SK-N-SH (cell line): ENCODE measurements at regions not wholly inside any gene's neighbourhood (a gene's known extent, or its start where the extent isn't known, plus 50 kb on each side); places are given as distances from the start of the nearest gene placed in this dataset.
A peak's percentile ranks its signal among the peaks of the same experiment; 100 is the strongest.

Experiments
- CTCF ChIA-PET: fragments of 300-600, 350-600 bp; formaldehyde crosslinking; extraction: SDS; loops from one replicate; lab custom pipeline; 2021; lab: Yijun Ruan, JAX
- POLR2A ChIA-PET: fragments of 350-600 bp; sonication (Branson Sonifier 250); formaldehyde crosslinking; extraction: SDS; loops from one replicate; lab custom pipeline; 2020; ENCODE audit warnings: antibody characterized with exemption, inconsistent platforms; lab: Yijun Ruan, JAX
- DNase-seq: peaks from one replicate; pipeline ENCODE4 v3.0.0; 2012
- H2AFZ ChIP-seq: fragments of 200-600 bp; sonication (generic); 2 replicates; pipeline ENCODE4 v1.8.1; 2016; ENCODE audit warnings: antibody characterized with exemption, mild to moderate bottlenecking, low read depth
- H3F3A ChIP-seq: fragments of 200-600 bp; sonication (generic); replicated peaks from 2 replicates; pipeline ENCODE3; 2016; ENCODE audit warnings: antibody characterized with exemption, mild to moderate bottlenecking; ENCODE audit not compliant: insufficient read depth
- H3K27ac ChIP-seq, 2 experiments: fragments of 200-500 bp in 1 of 2; fragments of 200-600 bp in 1 of 2; sonication (Bioruptor generic) in 1 of 2; sonication (generic), shearing (Covaris generic) in 1 of 2; 2 replicates each; pipeline versions ENCODE4 v1.5.1 to v1.6.1; 2014 to 2016; ENCODE audit warnings: low read depth in 2 of 2, inconsistent platforms in 1 of 2, low read length in 1 of 2, mild to moderate bottlenecking in 1 of 2, mixed read lengths in 1 of 2
- H3K27me3 ChIP-seq: fragments of 200-600 bp; sonication (generic), shearing (Covaris generic); 2 replicates; pipeline ENCODE4 v1.6.1; 2016; ENCODE audit warnings: mixed run types; ENCODE audit not compliant: insufficient read depth
- H3K36me3 ChIP-seq, 2 experiments: fragments of 200-500 bp in 1 of 2; fragments of 200-600 bp in 1 of 2; sonication (Bioruptor generic) in 1 of 2; sonication (generic) in 1 of 2; replicated peaks in 1 of 2; 2 replicates each; pipeline versions ENCODE3 to v1.5.1; 2014 to 2016; ENCODE audit warnings: low read length in 1 of 2, mild to moderate bottlenecking in 1 of 2; ENCODE audit not compliant: insufficient read depth in 2 of 2, control insufficient read depth in 1 of 2
- H3K4me1 ChIP-seq, 2 experiments: fragments of 200-500 bp in 1 of 2; fragments of 200-600 bp in 1 of 2; sonication (Bioruptor generic) in 1 of 2; sonication (generic), shearing (Covaris generic) in 1 of 2; 2 replicates each; pipeline versions ENCODE4 v1.5.1 to v1.6.1; 2014 to 2016; ENCODE audit warnings: low read depth in 1 of 2, low read length in 1 of 2, mixed run types in 1 of 2; ENCODE audit not compliant: insufficient read depth in 2 of 2, control insufficient read depth in 1 of 2
- H3K4me2 ChIP-seq: fragments of 200-600 bp; sonication (generic), shearing (Covaris generic); 2 replicates; pipeline ENCODE4 v1.6.1; 2017; ENCODE audit warnings: mixed run types
- H3K4me3 ChIP-seq, 2 experiments: fragments of 200-500 bp in 1 of 2; fragments of 200-600 bp in 1 of 2; sonication (Bioruptor generic) in 1 of 2; sonication (generic), shearing (Covaris generic) in 1 of 2; 2 replicates each; pipeline versions ENCODE4 v1.5.1 to v1.8.1; 2014 to 2016; ENCODE audit warnings: low read depth in 2 of 2, inconsistent platforms in 1 of 2, low read length in 1 of 2, mild to moderate bottlenecking in 1 of 2, mixed read lengths in 1 of 2, moderate library complexity in 1 of 2
- H3K79me2 ChIP-seq: fragments of 200-600 bp; sonication (generic); 2 replicates; pipeline ENCODE4 v1.8.1; 2017; ENCODE audit warnings: mild to moderate bottlenecking; ENCODE audit not compliant: insufficient read depth
- H3K9ac ChIP-seq: fragments of 200-600 bp; sonication (generic); 2 replicates; pipeline ENCODE4 v1.6.1; 2017; ENCODE audit warnings: mixed run types
- H3K9me2 ChIP-seq: fragments of 200-600 bp; sonication (generic); 2 replicates; pipeline ENCODE4 v1.6.1; 2017; ENCODE audit warnings: mixed run types
- H3K9me3 ChIP-seq: fragments of 200-600 bp; sonication (generic); 2 replicates; pipeline ENCODE4 v1.6.1; 2017; ENCODE audit warnings: mixed run types, mild to moderate bottlenecking, moderate library complexity
- H4K20me1 ChIP-seq: fragments of 200-600 bp; sonication (generic); 2 replicates; pipeline ENCODE4 v1.6.1; 2017; ENCODE audit warnings: mild to moderate bottlenecking, mixed run types; ENCODE audit not compliant: insufficient read depth
- EZH2phosphoT487 ChIP-seq: fragments of 200-600 bp; sonication (generic); IDR thresholded peaks from 2 replicates; pipeline ENCODE4 v1.6.1; 2017; ENCODE audit warnings: low read depth, mixed run types, mild to moderate bottlenecking, antibody characterized with exemption, moderate library complexity, borderline replicate concordance
- FOXJ3 ChIP-seq: sonication (generic); formaldehyde crosslinking; IDR thresholded peaks from 2 replicates; pipeline ENCODE4 v1.5.1; 2020; ENCODE audit warnings: mild to moderate bottlenecking, missing genetic modification reagents
- GABPA ChIP-seq: IDR thresholded peaks from 2 replicates; pipeline ENCODE4 v1.4.0; 2012; ENCODE audit warnings: low read depth, mild to moderate bottlenecking
- JUND ChIP-seq: IDR thresholded peaks from 2 replicates; pipeline ENCODE4 v1.4.0; 2012
- MXI1 ChIP-seq: IDR thresholded peaks from 2 replicates; pipeline ENCODE4 v1.6.1; 2012; ENCODE audit warnings: mild to moderate bottlenecking, low read depth, low read length, improper control_type of control experiment
- NFIC ChIP-seq: IDR thresholded peaks from 2 replicates; pipeline ENCODE4 v1.4.0; 2012; ENCODE audit warnings: borderline replicate concordance
- POLR2AphosphoS5 ChIP-seq: IDR thresholded peaks from 2 replicates; pipeline ENCODE4 v1.6.1; 2012; ENCODE audit warnings: low read depth, low read length
- TCF12 ChIP-seq: IDR thresholded peaks from 2 replicates; pipeline ENCODE4 v1.4.0; 2012
- TEAD4 ChIP-seq: IDR thresholded peaks from 2 replicates; pipeline ENCODE4 v1.4.0; 2012; ENCODE audit warnings: mild to moderate bottlenecking, borderline replicate concordance; ENCODE audit not compliant: insufficient read depth
- WGBS: methylation state at CpG from one replicate; pipeline ENCODE4 v1.1.6; 2017; ENCODE audit warnings: low lambda C conversion rate; 5-methylcytosine and 5-hydroxymethylcytosine counted together
- TF ChIP-seq, protein P1 (sequence below): IDR thresholded peaks from 2 replicates; pipeline ENCODE4 v1.4.0; 2012; ENCODE audit warnings: low read depth, borderline replicate concordance

DNA sequence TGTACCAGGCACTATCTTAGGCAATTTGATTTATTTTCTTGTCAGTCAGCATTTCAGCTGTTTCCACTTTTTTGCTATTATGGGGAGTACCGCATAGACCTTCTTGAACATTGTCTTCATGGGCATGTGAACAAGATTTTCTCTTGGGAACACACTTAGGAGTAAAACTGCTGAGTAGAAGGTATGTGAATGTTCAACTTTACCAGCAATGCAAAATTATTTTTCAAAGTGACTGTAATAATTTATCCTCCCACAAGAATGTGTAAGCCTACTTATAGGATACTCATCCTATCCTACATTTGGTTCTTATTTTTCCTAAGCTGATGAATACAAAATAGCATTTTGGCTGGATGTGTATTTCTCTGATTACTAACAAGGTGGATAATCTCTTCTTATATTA lies 132.0 kb upstream of the NAV2 start (continued):
- TF ChIP-seq TCF12, result no peak
- TF ChIP-seq MXI1, result no peak
- TF ChIP-seq TEAD4, result no peak
- TF ChIP-seq POLR2AphosphoS5, result no peak
- no peak for TF ChIP-seq EZH2phosphoT487

DNA sequence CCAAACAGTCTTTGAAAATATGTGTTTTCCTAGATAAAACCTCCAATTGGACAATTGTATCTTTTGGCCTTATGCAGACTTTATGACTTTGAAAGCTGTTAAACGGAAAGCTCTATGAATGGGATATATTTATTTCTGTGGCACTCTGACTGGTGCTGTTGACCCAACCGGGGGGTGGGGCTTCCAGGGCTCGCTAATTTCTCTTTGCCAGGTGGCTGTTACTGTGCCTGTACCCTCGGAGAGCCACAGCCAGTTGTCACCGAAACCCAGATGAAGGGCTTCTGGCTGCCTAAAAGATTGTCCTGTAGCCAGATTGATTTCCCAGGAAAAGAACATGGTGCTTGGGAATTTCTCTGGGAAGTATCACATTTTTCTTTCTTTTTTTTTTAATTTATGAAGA lies 132.7 kb upstream of the NAV2 start:
- Histone ChIP-seq H2AFZ (no peak overlapping the region), H3K4me3 (no peak overlapping the region), H3K27ac (no peak overlapping the region), H3F3A (no peaks in the 10 kb centered on the region), H3K4me1 (peaks cover 15 to 38% of the 10 kb centered on the region in 2 experiments), H3K36me3 (no peaks in the 10 kb centered on the region), H3K9me3 (no peaks in the 10 kb centered on the region), H3K9me2 (no peaks in the 10 kb centered on the region), H3K4me2 (no peak overlapping the region), H3K27me3 (no peaks in the 10 kb centered on the region), H3K79me2 (no peaks in the 10 kb centered on the region), H4K20me1 (no peaks in the 10 kb centered on the region), H3K9ac (no peak overlapping the region)
- ChIA-PET POLR2A (no interaction called here), CTCF (interaction anchor here (0.7 kb wide), 1 partner anchor 17 kb away, joined by 3 read pairs; no protein-coding TSS in a partner anchor)
- DNase-seq, result no peak
- 82% methylated on average over 5 of the region's 5 CpGs for WGBS
- TF ChIP-seq, protein P1, sequence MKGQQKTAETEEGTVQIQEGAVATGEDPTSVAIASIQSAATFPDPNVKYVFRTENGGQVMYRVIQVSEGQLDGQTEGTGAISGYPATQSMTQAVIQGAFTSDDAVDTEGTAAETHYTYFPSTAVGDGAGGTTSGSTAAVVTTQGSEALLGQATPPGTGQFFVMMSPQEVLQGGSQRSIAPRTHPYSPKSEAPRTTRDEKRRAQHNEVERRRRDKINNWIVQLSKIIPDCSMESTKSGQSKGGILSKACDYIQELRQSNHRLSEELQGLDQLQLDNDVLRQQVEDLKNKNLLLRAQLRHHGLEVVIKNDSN, result no peak

DNA sequence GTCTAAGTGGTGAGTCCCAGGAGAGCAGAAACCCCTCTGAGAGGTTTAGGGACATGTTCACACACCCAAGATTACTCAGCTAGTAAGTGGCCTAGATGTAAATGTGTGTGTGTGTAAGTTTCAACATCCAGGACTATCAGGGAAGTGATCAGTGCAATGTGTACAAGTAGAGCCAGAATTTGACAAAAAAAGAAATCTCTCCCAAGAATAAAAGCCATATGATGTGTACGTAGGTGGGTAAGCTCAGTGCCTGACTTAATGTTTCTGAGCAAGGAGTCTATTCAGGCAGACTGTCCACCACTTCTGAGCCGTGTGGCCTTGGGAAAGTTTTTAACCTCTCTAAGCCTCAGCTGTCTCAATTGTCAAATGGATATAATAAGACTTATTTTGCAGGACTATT lies 133.8 kb upstream of the NAV2 start:
- Histone ChIP-seq H3F3A (no peaks in the 10 kb centered on the region), H3K4me1 (peaks cover 15 to 42% of the 10 kb centered on the region in 2 experiments), H2AFZ (no peak overlapping the region), H3K4me2 (no peak overlapping the region; the same call in 1 of the 2 replicates), H3K9me3 (no peaks in the 10 kb centered on the region), H3K4me3 (no peak overlapping the region), H3K79me2 (no peaks in the 10 kb centered on the region), H3K9ac (no peak overlapping the region), H3K27me3 (no peaks in the 10 kb centered on the region), H3K36me3 (no peaks in the 10 kb centered on the region), H3K9me2 (no peaks in the 10 kb centered on the region), H4K20me1 (no peaks in the 10 kb centered on the region), H3K27ac (peak overlapping the region; percentile 71 to 98; a peak in 3 of 4 replicates)
- ChIA-PET POLR2A (no interaction called here), CTCF (interaction anchor here (1.2 to 1.4 kb wide), 2 partner anchors 14 to 24 kb away, joined by 4 read pairs; no protein-coding TSS in a partner anchor)
- no peak for TF ChIP-seq TEAD4
- no peak for TF ChIP-seq JUND
- TF ChIP-seq MXI1, result no peak
- TF ChIP-seq FOXJ3 (CRISPR knock-in tag), result no peak
- TF ChIP-seq NFIC, result no peak
- TF ChIP-seq GABPA, result no peak
- no peak for DNase-seq
- WGBS, result 96% methylated on average over 2 of the region's 2 CpGs
